ENCODE measurements at regions not wholly inside any gene's neighbourhood (a gene's known extent, or its start where the extent isn't known, plus 50 kb on each side); places are given as distances from the start of the nearest gene placed in this dataset.
"Not testable (repeated sequence)": the region's sequence is repeated elsewhere in the genome, so short reads cannot be mapped to it uniquely, and the experiment has no call there.

DNA sequence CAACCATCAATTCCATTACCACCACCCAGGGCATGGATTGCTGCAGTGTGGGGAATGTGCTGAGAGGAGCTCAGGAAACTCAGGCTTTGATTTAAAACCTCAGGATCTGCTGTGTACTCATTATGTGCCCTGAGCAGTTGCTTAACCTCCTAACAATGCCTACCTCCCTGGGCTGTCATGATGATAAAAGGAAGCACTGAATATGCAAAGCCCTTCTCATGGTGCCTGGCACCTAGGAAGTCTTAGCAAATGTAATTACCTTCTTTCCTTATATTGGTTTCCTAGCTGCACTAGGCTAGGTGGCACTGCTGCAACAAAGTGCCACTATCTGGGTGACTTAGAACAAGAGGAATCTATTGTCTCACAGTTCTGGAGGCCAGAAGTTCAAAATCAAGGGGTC lies 62.2 kb downstream of the KCTD12 start:
- H3K27ac ChIP-seq (ENCODE audit: low read length) = no peak overlapping the region
- no peaks in the 10 kb centered on the region for H3K9me3 ChIP-seq (ENCODE audit: insufficient read depth, low read length)
- H3K4me1 ChIP-seq (ENCODE audit: low read length) = peaks cover 5% of the 10 kb centered on the region; the same call in 1 of the 2 replicates
- no peaks in the 10 kb centered on the region for H4K20me1 ChIP-seq (ENCODE audit: insufficient read depth, low read length)
- TF ChIP-seq EZH2phosphoT487 (IDR thresholded peaks at IDR 0.05; ENCODE audit: low read depth) = no peak
- TF ChIP-seq, protein P1, sequence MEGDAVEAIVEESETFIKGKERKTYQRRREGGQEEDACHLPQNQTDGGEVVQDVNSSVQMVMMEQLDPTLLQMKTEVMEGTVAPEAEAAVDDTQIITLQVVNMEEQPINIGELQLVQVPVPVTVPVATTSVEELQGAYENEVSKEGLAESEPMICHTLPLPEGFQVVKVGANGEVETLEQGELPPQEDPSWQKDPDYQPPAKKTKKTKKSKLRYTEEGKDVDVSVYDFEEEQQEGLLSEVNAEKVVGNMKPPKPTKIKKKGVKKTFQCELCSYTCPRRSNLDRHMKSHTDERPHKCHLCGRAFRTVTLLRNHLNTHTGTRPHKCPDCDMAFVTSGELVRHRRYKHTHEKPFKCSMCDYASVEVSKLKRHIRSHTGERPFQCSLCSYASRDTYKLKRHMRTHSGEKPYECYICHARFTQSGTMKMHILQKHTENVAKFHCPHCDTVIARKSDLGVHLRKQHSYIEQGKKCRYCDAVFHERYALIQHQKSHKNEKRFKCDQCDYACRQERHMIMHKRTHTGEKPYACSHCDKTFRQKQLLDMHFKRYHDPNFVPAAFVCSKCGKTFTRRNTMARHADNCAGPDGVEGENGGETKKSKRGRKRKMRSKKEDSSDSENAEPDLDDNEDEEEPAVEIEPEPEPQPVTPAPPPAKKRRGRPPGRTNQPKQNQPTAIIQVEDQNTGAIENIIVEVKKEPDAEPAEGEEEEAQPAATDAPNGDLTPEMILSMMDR (IDR thresholded peaks at IDR 0.05; ENCODE audit: low read depth, low read length) = no peak
- no peak overlapping the region for H3K4me2 ChIP-seq (ENCODE audit: low read length)
- H3K79me2 ChIP-seq (ENCODE audit: low read length) = no peaks in the 10 kb centered on the region
- no peaks in the 10 kb centered on the region for H3K27me3 ChIP-seq (ENCODE audit: low read depth, low read length)
- no peak overlapping the region for H3K9ac ChIP-seq (ENCODE audit: low read length)
- no peaks in the 10 kb centered on the region for H3K36me3 ChIP-seq (replicated peaks; ENCODE audit: low read depth, low read length)
- no peak overlapping the region for H3K4me3 ChIP-seq (ENCODE audit: low read length)
- H2AFZ ChIP-seq (ENCODE audit: low read depth, low read length) = no peak overlapping the region

DNA sequence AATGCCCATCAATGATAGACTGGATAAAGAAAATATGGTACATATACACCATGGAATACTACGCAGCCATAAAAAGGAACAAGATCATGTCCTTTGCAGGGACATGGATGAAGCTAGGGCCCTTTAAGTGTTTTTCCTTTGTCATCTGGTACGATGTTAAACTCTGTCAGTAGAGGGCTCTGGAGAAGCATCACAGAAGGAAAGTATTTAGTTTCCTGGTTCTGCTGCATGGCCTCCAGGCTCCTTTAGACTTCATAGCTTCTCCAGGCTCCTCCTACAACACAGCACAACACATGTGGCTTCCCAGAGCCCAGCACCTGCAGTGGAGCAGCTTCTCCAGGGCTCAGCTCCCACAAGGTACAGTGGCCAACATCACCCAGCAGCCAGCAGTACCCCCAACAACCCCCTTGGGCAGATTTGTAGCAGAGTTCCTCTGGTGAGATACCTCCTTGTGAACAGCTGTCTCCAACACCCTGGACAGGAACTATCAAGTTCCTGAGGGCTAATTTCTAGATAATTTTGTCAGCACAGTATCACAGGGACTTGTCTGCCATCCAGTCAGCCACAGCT lies 63.4 kb downstream of the KCTD12 start:
- no peak overlapping the region for H3K9ac ChIP-seq (ENCODE audit: low read length)
- H3K27me3 ChIP-seq (ENCODE audit: low read depth, low read length) = no peaks in the 10 kb centered on the region
- H3K4me3 ChIP-seq (ENCODE audit: low read length) = no peak overlapping the region
- TF ChIP-seq, protein P1 (IDR thresholded peaks at IDR 0.05; ENCODE audit: low read depth, low read length) = peak; percentile 47
- no peak for TF ChIP-seq EZH2phosphoT487 (IDR thresholded peaks at IDR 0.05; ENCODE audit: low read depth)
- no peaks in the 10 kb centered on the region for H3K36me3 ChIP-seq (replicated peaks; ENCODE audit: low read depth, low read length)
- no peak overlapping the region for H3K27ac ChIP-seq (ENCODE audit: low read length)
- peaks cover 5% of the 10 kb centered on the region; the same call in 1 of the 2 replicates for H3K4me1 ChIP-seq (ENCODE audit: low read length)
- no peaks in the 10 kb centered on the region for H3K79me2 ChIP-seq (ENCODE audit: low read length)
- H4K20me1 ChIP-seq (ENCODE audit: insufficient read depth, low read length) = no peaks in the 10 kb centered on the region
- H3K4me2 ChIP-seq (ENCODE audit: low read length) = no peak overlapping the region
- no peak overlapping the region for H2AFZ ChIP-seq (ENCODE audit: low read depth, low read length)
- no peaks in the 10 kb centered on the region for H3K9me3 ChIP-seq (ENCODE audit: insufficient read depth, low read length)

DNA sequence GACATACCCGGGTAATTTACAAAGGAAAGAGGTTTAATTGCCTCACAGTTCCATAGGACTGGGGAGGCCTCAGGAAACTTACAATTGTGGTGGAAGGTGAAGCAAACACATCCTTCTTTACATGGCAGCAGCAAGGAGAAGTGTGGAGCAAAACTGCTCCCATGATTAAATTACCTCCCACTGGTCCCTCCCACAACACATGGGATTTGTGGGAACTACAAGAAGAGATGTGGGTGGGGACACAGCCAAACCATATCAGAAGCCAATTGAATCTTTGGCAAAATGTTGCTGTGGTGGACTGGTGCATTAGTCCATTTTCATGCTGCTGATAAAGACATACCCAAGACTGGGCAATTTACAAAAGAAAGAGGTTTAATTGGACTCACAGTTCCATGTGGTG lies 65.0 kb downstream of the KCTD12 start:
- not testable (repeated sequence) for H3K27ac ChIP-seq (ENCODE audit: low read length); H3K79me2 ChIP-seq (ENCODE audit: low read length); H2AFZ ChIP-seq (ENCODE audit: low read depth, low read length); H3K9me3 ChIP-seq (ENCODE audit: insufficient read depth, low read length); H3K4me3 ChIP-seq (ENCODE audit: low read length); H3K4me1 ChIP-seq (ENCODE audit: low read length); H3K9ac ChIP-seq (ENCODE audit: low read length); H3K36me3 ChIP-seq (replicated peaks; ENCODE audit: low read depth, low read length); H4K20me1 ChIP-seq (ENCODE audit: insufficient read depth, low read length); H3K4me2 ChIP-seq (ENCODE audit: low read length); H3K27me3 ChIP-seq (ENCODE audit: low read depth, low read length)

DNA sequence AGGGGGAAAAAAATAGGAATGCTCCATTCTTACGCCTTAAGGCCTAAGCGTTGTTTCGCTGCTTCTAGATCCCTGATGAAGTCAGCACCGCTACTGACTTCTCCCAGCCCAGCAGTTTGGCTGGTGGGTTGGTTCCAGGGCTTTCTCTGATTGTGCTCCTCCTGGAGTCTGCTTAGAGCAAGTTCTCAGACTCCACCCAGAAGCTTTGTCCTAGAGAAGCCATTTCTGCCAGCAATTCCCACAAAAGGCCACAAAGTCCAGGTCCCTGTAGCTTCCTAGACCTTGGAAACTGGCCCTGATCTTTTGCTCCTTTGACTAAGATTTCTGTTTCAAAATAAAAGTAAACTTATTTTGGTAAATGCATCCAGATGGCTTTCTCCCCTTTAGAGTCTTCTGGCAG lies 65.4 kb downstream of the KCTD12 start:
- no peak overlapping the region for H3K27ac ChIP-seq (ENCODE audit: low read length)
- H4K20me1 ChIP-seq (ENCODE audit: insufficient read depth, low read length) = no peaks in the 10 kb centered on the region
- TF ChIP-seq, protein P1 (IDR thresholded peaks at IDR 0.05; ENCODE audit: low read depth, low read length) = no peak
- no peak for TF ChIP-seq EZH2phosphoT487 (IDR thresholded peaks at IDR 0.05; ENCODE audit: low read depth)
- no peak overlapping the region for H2AFZ ChIP-seq (ENCODE audit: low read depth, low read length)
- no peaks in the 10 kb centered on the region for H3K79me2 ChIP-seq (ENCODE audit: low read length)
- no peak overlapping the region for H3K4me3 ChIP-seq (ENCODE audit: low read length)
- H3K9me3 ChIP-seq (ENCODE audit: insufficient read depth, low read length) = no peaks in the 10 kb centered on the region
- H3K4me2 ChIP-seq (ENCODE audit: low read length) = no peak overlapping the region
- peaks cover 7% of the 10 kb centered on the region; the same call in 1 of the 2 replicates for H3K4me1 ChIP-seq (ENCODE audit: low read length)
- H3K9ac ChIP-seq (ENCODE audit: low read length) = no peak overlapping the region
- H3K27me3 ChIP-seq (ENCODE audit: low read depth, low read length) = no peaks in the 10 kb centered on the region
- H3K36me3 ChIP-seq (replicated peaks; ENCODE audit: low read depth, low read length) = no peaks in the 10 kb centered on the region
